RWPE2 (cell line): ENCODE measurements at regions not wholly inside any gene's neighbourhood (a gene's known extent, or its start where the extent isn't known, plus 50 kb on each side); places are given as distances from the start of the nearest gene placed in this dataset.
"Not testable (repeated sequence)": the region's sequence is repeated elsewhere in the genome, so short reads cannot be mapped to it uniquely, and the experiment has no call there.

Source experiments
- ATAC-seq: fragments of 200-7000 bp; cut with Tn5 transposase; 3 replicates; pipeline ENCODE4 v1.9.1; 2021; ENCODE audit warnings: low read depth
- DNase-seq: peaks from one replicate; pipeline ENCODE4 v3.0.0-alpha.2; 2020; ENCODE audit warnings: low spot score
- H3K27ac ChIP-seq: fragments of 450-650 bp; 2 replicates; pipeline ENCODE4 v1.5.1; 2017; ENCODE audit warnings: mild to moderate bottlenecking; ENCODE audit not compliant: poor library complexity, severe bottlenecking
- H3K27me3 ChIP-seq: fragments of 250-450 bp; sonication (Bioruptor Pico); 2 replicates; pipeline ENCODE4 v1.5.1; 2021; ENCODE audit warnings: mild to moderate bottlenecking, moderate library complexity; ENCODE audit not compliant: insufficient read depth, poor library complexity, severe bottlenecking
- H3K36me3 ChIP-seq: fragments of 250-450 bp; sonication (Bioruptor Pico); 2 replicates; pipeline ENCODE4 v1.5.1; 2020; ENCODE audit warnings: low read depth, mild to moderate bottlenecking, moderate library complexity
- H3K4me1 ChIP-seq: fragments of 250-450 bp; sonication (Bioruptor Pico); 2 replicates; pipeline ENCODE4 v1.5.1; 2021; ENCODE audit warnings: mild to moderate bottlenecking, moderate library complexity; ENCODE audit not compliant: insufficient read depth, poor library complexity, severe bottlenecking
- H3K4me3 ChIP-seq: fragments of 250-450 bp; sonication (Bioruptor Pico); 2 replicates; pipeline ENCODE4 v1.5.1; 2021; ENCODE audit warnings: mild to moderate bottlenecking, moderate library complexity; ENCODE audit not compliant: severe bottlenecking
- H3K9me3 ChIP-seq: fragments of 250-450 bp; sonication (Bioruptor Pico); 2 replicates; pipeline ENCODE4 v1.5.1; 2021; ENCODE audit warnings: mild to moderate bottlenecking, moderate library complexity; ENCODE audit not compliant: severe bottlenecking
- CTCF ChIP-seq: fragments of 450-650 bp; IDR thresholded peaks from one replicate; pipeline ENCODE4 v1.5.1; 2017; ENCODE audit warnings: mild to moderate bottlenecking, moderate library complexity; ENCODE audit not compliant: poor library complexity, severe bottlenecking

GRCh38 chrX:34270434-34270833 is 138.3 kb upstream of the FAM47A start:
- H3K4me3 ChIP-seq = no peak overlapping the region
- DNase-seq (no peak), ATAC-seq (no peak)
- no peaks in the 10 kb centered on the region for H3K9me3 ChIP-seq
- no peak overlapping the region for H3K27ac ChIP-seq
- no peaks in the 10 kb centered on the region for H3K36me3 ChIP-seq
- no peaks in the 10 kb centered on the region for H3K27me3 ChIP-seq
- no peaks in the 10 kb centered on the region for H3K4me1 ChIP-seq
- no peak for TF ChIP-seq CTCF

GRCh38 chrX:34238896-34239295 is 106.8 kb upstream of the FAM47A start:
- DNase-seq = no peak
- Histone ChIP-seq H3K9me3 (no peaks in the 10 kb centered on the region), H3K4me1 (no peaks in the 10 kb centered on the region), H3K27me3 (no peaks in the 10 kb centered on the region), H3K27ac (no peak overlapping the region), H3K36me3 (no peaks in the 10 kb centered on the region), H3K4me3 (no peak overlapping the region)
- TF ChIP-seq CTCF = no peak
- no peak for ATAC-seq

DNA sequence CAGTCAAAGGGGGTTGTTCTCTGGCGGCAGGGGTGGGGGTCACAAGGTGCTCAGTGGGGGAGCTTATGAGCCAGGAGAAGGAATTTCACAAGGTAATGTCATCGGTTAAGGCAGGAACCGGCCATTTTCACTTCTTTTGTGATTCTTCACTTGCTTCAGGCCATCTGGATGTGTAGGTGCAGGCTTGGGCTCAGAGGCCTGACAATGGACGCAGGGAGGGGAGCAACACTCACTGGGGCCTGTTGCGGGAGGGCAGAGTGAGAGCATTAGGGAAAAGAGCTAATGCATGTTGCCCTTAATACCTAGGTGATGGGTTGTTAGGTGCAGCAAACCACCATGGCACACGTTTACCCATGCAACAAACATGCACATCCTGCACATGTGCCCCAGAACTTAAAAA is 98.0 kb upstream of the FAM47A start:
- H3K4me1 ChIP-seq, ATAC-seq, H3K27ac ChIP-seq, H3K27me3 ChIP-seq, H3K4me3 ChIP-seq, H3K36me3 ChIP-seq, DNase-seq, H3K9me3 ChIP-seq: not testable (repeated sequence)

DNA sequence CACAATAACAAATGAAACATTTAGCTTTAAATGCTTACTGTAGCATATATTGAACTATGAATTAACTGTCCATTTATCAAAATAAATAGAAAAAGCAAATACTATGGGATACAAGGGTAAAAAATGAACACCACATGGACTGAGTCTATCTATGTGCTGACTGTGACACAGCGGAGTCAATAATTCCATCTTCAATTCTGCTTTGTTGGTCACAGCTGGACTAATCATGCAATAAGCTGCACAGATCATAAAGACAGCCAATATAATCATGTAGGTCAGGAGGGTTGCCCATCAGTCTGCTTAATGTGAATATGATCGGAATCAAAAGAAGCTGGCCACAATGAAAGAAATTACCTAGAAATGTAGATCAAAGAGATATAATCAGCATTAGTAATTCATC is 95.7 kb upstream of the FAM47A start:
- no peaks in the 10 kb centered on the region for H3K9me3 ChIP-seq
- no peak for TF ChIP-seq CTCF
- H3K27me3 ChIP-seq = no peaks in the 10 kb centered on the region
- ATAC-seq (no peak), DNase-seq (no peak)
- H3K36me3 ChIP-seq = no peaks in the 10 kb centered on the region
- H3K4me3 ChIP-seq = no peak overlapping the region
- no peak overlapping the region for H3K27ac ChIP-seq
- H3K4me1 ChIP-seq = no peaks in the 10 kb centered on the region

GRCh38 chrX:34223574-34223973 is 91.5 kb upstream of the FAM47A start:
- Histone ChIP-seq H3K9me3 (no peaks in the 10 kb centered on the region), H3K27ac (no peak overlapping the region), H3K4me1 (no peaks in the 10 kb centered on the region), H3K27me3 (no peaks in the 10 kb centered on the region), H3K36me3 (no peaks in the 10 kb centered on the region), H3K4me3 (no peak overlapping the region)
- no peak for ATAC-seq
- TF ChIP-seq CTCF = no peak
- DNase-seq = no peak
